Epithelial cell of prostate (primary cell): ENCODE measurements at regions not wholly inside any gene's neighbourhood (a gene's known extent, or its start where the extent isn't known, plus 50 kb on each side); places are given as distances from the start of the nearest gene placed in this dataset.
"Not testable (repeated sequence)": the region's sequence is repeated elsewhere in the genome, so short reads cannot be mapped to it uniquely, and the experiment has no call there.

Experiments
- DNase-seq: peaks from one replicate; pipeline ENCODE4 v3.0.0-alpha.2; 2011; ENCODE audit warnings: low read depth, low spot score
- H3K27ac ChIP-seq: fragments of 450-650 bp; 2 replicates; pipeline ENCODE4 v1.5.1; 2017; ENCODE audit warnings: mild to moderate bottlenecking

DNA sequence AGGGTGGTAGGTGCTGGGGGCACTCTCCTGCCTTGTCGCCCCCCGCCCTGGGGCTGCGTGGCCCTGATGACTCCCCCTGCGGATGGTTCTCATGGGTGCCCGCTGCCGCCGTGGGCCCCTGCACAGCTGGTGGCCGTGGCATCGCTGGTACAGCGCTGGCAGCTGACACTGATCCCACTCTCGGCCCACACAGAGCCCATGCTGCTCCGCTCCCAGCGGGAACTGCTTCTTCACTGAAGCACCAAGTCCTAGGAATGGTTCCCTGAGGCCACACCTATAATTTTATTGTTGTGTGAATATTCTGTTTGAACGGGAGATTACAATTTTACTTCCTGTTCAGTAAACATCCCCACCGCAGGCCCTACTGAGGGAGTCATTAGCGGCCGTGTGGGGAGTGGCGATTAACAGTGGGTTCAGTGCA lies 138.6 kb upstream of the NKX1-1 start:
- DNase-seq, result no peak
- no peak overlapping the region for H3K27ac ChIP-seq

DNA sequence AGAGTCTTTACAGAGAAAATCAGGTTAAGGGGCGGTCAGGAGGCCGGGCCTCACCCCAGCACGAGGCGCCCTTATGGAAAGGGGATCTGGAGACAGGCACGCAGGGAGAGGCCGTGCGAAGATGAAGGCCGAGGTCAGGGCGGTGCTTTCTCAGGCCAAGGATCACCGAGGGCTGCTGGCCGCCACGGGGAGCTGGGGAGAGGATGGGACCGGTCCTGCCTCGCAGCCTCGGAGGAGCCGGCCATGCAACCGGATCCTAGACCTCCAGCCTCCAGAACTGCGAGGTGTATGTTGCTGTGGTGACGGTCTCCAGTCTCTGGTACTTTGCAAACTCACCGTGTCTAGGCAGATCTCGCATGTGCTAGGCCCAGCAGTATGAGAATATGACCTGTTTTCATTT lies 138.2 kb upstream of the NKX1-1 start:
- not testable (repeated sequence) for DNase-seq, H3K27ac ChIP-seq

DNA sequence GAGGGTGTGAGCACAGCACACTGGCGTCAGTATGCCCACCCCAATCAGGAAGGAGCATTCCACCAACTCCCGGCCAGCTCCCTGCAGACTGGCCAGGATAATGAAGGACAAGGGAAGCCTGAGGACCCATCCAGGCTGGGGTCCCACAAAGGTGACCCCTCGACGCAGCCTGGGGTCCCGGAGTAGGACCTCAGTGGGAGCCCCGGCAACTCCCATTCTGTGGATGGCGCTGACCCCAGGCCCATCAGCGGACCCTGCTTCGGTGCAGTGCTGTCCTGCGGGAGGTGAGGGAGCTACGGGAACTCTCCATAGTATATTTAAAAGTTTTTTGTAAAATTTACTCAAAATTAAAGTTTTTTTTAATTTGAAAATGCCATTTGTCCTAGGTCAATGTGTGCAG lies 137.7 kb upstream of the NKX1-1 start:
- H3K27ac ChIP-seq, result no peak overlapping the region
- DNase-seq, result no peak

DNA sequence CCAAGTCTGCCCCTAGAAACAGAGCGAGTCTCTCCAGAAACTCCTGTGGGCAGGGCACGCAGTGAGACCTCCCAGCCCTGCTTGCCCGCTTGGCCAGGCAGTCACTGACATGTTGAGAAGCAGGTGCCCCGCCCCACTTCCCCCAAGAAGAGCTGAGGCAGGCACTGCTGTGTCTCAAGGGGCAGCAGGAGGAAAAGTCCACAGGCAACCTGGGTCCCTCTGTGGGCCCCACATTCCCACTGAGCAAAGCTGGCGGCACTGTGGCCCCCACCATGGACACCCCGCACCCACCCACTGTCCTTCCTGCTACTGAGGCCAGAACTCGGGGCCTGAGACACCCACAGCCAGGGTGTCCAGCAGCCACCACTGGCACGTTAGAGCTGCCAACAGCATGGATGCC lies 137.3 kb upstream of the NKX1-1 start:
- H3K27ac ChIP-seq, result no peak overlapping the region
- DNase-seq, result no peak

DNA sequence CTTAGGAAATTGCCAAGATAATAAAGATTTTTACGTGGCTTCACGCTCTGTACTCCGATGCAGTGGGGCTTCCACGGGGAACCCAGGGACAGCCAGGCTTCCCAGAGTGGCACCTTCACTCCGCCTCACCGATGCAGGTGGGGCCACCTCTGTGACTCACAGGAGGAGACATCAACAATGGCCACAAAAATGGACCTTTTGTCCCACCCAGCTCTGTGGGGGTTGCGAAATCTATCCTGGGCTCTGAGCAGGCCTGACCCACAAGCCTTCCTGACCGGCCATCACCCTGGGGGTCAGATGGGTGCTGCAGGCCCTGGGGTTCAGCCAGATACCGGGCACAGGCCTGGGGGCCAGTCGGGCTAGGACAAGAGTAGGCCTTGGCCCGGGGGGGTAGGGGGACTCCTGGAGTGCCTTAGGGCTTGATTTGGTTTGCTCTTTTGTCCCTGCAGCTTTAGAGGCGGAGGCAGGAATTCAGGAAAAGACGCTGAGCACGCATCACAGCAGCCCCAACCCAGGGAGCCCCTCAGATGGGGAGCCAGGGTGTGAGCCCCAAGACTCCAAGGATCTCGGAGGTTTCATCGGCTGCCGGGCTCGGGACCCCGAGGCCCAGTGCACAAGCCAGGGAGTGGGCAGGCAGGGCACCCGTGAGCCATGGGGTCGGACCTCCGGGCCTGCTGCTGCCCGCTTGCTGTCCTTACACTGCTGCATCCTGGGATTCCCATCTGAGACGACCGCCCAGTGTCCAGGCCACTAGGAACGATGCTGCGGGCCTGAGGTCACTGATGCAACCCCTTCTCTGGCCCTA lies 136.5 kb upstream of the NKX1-1 start:
- no peak for DNase-seq
- H3K27ac ChIP-seq, result no peak overlapping the region

DNA sequence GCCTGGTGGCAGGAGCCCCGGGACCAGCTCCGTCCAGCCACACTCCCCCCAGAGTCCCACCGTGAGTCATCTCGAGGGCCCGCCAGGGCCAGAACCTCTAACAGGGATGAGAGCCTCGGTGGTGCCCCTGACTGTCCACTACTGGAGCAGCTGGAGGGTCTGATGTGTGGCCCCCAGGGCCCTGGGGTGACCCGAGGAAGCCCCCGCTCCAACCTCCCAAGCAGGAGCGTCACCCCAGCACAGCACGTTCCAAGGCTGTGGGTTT lies 135.9 kb upstream of the NKX1-1 start:
- H3K27ac ChIP-seq, result no peak overlapping the region
- no peak for DNase-seq

DNA sequence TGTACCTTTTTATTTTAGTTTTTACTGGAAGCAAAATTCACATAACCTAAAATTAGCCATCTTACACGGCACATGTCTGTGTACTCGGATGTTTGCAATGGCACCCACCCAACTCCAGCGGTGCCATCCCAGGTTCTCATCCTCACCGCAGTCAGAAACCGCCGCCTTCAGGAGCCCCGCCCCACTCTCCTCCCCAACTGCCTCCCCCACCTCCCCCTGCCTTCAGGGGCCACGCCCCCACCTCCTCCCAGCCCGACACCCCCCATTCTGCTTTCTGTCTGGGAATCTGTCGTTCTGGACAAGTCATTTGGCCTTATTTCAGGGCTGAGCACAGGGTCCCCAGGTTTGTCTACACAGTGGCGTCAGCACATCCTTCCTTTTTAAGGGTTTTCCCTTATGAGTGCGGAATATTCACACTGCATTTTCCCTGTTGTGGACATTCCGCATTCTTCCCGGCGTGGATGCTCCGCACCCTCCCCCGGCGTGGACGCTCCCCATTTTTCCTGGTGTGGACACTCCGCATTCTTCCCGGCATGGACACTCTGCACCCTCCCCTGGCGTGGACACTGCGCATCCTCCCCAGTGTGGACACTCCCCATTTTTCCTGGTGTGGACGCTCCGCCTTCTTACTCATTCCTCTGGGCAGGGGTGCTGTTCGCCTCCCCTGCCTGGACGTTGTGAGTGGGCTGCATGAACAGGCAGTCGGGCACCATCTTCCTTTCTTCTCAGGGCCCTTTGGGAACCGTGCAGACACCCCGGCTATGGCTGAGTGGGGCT lies 135.4 kb upstream of the NKX1-1 start:
- no peak overlapping the region for H3K27ac ChIP-seq
- DNase-seq, result no peak

DNA sequence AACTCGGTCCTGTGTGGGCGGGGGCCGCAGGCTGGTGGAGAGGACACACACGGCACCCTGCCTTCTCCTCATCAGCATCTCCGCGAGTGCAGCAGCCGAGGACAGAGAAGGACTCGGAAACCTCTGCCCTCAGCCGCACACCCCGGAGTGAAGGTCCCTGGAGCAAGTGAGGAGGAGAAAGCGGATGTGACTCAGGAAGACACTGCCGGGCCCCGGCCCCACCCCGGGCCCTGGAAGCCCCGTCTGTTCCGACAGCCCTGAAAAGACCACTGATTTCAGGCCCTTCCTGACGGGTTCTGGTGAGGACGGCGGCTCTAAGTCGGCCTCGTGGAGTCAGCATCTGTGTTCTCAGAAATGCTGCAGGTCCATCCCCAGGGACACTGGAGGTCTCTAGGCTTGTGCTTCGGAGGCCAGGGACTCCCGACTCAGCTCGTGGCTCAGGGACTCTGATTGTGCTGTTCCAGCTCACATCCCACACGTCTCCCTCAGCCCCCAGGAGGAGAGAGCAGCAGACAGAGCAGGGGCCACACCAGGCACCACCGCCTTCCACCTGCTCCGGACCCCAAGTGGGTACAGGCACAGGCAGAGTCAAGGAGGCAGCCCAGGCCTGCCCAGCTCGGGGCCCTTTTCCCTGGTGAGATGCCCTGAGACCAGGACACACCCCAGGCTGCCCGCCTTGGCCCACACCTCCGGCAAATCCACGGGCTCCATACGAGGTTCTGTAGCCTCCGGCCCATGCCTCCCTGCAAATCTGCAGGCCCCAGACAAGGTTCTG lies 134.5 kb upstream of the NKX1-1 start:
- no peak overlapping the region for H3K27ac ChIP-seq
- no peak for DNase-seq

DNA sequence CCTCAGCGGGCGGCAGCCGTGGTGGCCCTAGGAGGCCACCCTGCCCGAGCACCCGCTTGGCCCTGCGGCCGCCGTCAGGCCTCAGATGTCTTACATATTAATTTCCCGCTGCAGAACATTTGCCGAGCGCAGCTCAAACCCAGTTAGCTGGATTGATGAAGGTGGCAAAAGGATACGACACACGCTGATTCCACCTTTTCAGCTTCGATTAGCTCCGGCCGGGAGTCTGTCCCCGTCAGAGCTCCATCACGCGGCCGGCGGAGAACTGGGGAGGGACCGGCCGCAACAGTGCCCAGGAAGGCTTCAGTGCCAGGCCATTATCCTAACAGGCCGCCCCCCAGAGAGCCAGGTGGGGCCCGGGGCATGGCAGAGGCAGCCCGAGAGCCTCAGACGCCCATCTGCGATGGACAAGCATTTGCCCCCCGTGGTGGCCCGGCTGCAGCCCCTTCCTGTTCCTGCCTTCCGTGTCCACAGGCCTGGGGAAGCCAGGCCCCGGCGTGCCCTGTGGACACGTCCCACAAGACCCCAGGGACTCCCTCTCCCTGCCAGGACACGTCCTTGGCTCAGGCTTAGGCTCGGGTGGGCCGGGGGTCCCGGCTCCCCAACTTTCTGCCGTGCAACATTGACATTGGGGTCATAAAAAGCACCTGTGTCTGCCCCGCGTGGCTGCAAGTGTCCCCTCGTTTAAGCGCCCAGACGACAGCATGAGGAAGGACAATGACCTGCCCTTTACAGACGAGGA lies 133.8 kb upstream of the NKX1-1 start:
- DNase-seq, result no peak
- H3K27ac ChIP-seq, result no peak overlapping the region

DNA sequence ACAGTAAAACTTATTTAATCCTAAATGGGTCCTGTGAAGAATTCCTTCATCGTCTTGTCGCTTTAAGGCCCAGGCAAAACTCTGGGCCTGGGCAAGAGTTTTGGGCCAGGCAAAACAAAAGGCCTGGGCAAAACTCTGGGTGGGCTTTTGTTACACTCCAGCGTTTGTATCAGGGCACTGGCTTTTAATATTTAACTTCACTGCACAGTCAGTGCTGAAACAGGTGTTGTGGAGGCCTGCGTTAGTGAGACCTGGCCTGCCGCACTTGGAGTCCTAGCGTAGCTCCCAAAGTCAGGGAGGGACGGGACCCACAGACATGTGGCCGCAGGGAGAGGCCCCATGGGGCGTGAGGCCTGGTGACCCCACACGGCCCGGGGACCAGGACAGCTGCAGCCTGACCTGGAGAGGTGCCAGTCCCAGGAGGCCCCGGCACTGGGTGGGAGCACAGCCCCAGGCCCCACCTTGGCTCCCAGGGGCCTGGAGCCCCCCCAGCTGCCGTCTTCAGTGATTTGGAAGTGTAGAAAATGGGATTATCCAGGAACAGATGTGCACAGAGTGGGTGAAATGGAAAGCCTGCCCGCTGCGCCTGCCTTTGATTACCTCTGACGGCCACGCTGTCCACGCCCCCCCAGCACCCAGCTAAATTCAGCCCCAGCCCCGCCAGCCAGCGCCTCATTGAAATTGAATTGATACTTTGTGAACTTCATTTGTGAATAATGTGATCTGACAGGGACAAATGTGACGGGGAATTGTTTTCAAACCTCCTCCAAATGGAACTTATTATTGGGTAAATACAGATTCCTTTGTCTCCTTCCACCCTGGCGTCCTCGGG lies 132.9 kb upstream of the NKX1-1 start:
- no peak overlapping the region for H3K27ac ChIP-seq

DNA sequence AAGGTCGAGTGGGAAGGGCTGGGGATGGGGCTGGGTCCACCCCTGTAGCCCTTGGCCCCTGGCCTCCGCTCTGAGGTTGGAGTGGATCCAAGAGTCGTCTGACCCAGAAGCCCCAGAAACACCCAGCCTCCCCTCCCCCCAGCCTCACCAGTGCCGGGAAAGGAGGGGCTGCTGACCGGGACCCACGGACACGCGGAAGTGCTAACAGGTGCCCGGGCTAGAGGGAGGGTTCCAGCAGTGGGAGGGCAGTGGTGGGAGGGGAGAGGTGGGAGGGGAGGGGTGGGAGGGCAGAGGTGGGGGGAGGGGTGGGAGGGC lies 131.8 kb upstream of the NKX1-1 start:
- no peak for DNase-seq
- H3K27ac ChIP-seq, result no peak overlapping the region

More for the DNA sequence above, 132.9 kb upstream of the NKX1-1 start:
- DNase-seq, result no peak

DNA sequence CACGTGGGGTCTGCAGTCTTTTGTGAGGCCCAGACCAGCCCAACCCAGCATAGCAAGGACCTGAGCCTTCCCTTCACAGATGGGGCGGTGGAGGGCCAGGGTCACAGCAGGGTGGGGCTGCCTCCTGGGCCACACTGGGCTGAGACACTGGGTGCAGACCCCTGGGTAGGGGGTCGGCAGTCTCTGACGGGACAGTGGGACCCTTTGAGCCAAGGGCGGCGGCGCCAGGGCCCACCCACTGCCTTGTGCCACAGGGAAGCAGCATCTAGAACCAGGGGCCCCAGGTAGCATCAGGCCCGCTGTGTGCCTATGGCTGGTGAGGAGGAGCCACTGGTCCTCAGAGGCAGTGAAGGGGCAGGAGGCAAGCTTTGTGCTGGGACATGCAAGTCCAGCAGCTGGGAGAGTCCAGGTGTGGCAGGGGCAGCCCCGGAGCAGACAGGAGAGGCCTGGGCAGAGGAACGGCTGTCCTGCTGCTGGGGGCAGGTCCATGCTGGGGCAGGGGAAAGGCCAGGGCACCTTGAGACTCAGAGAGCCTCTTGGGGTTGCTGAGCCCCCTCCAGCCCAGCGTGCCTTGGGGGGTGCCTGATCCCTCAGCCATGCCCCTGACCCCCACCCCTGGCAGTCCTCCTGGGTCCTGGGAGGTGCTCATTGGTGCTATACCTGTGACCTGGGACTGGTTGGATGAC lies 131.3 kb upstream of the NKX1-1 start:
- no peak for DNase-seq
- H3K27ac ChIP-seq, result no peak overlapping the region

DNA sequence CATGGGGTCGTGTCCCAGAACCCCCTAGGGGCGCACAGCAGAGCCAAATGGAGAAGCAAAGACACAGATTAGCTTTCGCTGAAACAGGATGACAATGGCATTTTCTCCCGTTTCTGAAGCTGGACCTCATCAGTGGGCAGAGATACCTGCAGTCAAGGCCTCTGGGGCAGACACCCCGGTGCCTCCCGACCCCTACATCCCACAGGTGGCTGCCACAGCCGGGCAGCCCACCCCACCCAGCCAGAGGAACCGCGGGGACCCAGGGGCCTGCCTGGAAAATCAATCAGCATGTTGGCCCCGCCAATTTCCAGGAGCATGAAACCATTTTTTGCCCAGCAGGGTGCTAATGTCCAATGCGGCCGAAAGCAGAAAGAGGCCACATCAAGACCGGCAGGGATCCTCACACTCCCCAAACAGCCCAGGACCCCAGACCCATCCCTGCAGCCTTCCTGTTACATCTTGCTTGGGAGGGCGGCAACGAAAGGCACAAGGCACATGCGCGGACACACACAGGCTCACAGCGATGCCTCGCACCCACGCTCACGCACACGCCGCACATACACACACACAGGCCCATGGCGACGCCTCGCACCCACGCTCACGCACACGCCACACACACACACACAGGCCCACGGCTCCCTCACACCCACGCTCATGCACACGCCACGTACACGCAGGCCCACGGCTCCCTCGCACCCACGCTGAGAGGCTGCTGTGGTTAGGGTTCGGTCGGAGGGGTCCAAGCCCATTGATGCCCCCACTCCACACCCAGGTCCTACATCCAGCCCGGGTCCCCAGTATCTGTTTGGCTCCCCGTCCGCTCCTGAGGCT lies 130.6 kb upstream of the NKX1-1 start:
- no peak for DNase-seq
- H3K27ac ChIP-seq, result no peak overlapping the region

DNA sequence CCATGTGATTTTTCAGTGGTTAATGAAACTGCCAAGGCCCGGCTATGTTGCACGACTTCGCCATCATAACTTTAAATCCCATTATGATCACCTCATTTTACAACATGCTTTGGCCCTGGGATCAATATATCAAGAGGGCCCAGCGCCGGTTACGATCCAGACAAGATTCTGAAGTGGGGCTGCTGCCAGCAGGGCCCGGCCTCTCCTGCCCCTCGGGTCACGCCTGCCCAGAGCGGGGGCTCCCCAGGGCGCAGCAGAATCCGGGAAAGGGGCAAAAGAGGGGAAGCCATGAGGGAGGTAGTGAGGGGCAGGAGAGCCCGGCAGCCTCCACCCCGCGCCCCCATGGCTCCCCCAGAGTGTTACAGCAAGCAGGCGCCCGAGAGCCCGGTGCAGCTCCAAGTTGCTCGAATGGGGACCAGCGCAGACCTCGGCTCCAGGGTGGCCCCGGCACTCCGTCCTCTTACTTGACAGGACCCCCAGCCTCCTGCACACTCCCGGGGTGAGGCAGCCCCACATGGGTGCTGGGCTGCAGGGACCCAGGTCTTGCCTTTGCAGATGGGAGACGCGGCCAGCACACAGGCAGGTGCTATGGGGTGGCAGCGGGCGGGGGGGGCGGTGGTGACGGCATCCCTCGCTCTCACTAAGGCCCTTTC lies 129.8 kb upstream of the NKX1-1 start:
- no peak for DNase-seq
- H3K27ac ChIP-seq, result no peak overlapping the region

DNA sequence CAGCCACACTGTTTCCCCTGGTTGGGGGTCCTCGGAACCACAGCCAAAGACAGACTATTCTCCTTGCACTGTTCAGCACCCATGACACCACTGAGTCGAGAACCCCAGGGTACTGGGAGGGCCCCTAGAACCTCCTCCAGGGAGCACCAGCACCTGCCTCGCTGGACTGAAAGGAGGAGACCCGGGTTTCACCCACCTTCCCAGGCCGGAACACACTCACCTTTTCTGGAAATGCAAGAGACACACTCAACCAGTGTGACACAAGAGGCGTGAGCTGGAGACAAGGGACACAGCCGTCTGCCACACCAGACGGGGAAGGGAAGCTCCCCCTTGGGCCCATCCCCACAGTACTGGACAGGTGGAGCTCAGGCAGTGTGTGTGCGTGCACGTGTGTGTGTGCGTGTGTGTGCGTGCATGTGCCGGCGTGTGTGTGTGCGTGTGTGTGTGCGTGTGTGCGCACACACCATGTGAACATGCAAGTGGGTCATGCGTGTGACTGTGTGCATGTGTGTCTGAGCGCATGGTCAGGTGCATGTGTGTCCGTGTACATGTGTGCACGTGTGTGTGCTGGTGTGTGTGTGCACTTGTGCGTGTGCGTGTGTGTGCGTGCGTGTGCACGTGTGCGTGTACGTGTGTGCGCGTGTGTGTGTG lies 128.8 kb upstream of the NKX1-1 start:
- DNase-seq, result no peak
- no peak overlapping the region for H3K27ac ChIP-seq

DNA sequence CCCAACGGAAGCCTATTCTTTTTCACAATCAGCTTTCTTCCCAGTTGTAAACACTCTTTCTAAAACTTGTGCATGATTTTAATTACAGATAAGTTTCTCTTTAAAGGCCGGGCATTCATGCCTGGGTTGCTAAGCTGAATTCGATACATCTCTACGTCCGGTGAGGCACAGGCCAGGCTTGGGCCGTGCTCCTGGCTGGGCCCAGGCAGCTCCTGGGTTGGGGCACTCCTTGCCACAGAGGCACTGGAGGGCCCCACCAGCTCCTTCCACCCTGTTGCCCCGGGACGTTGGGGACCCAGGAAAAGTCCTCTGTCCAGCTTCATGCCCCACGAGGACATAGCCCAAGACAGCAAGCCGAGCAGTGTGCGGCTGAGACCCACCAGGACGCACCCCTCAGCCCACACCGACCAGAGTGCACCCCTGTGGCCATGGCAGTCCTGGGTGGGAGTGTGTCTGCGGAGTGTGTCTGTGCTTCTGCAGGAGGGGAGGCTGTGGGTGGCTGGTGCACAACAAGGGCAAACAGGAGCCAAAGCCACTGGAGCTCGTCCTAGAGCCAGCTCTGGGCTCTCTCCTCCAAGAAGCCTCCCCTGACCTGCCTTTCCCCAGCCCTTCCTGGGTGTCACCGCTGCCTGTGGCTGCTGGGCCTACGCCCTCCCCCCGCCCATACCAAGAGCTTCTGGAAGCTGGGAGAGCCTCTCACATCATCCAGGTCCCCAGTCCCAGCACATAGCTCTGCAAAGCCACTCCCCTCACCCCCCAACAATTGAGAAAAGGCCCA lies 128.0 kb upstream of the NKX1-1 start:
- no peak overlapping the region for H3K27ac ChIP-seq
- DNase-seq, result no peak
